ENCODE measurements at regions not wholly inside any gene's neighbourhood (a gene's known extent, or its start where the extent isn't known, plus 50 kb on each side); places are given as distances from the start of the nearest gene placed in this dataset.

- TF ChIP-seq CTCF (IDR thresholded peaks at IDR 0.05), result no peak
- TF ChIP-seq SP1 (CRISPR knock-in tag; conservative IDR thresholded peaks at IDR 0.05), result no peak
- TF ChIP-seq TCF7 (CRISPR knock-in tag; IDR thresholded peaks at IDR 0.05; ENCODE audit: low read depth), result no peak
- TF ChIP-seq ZNF232 (CRISPR knock-in tag; IDR thresholded peaks at IDR 0.05), result no peak
- no peak for TF ChIP-seq CREM (CRISPR knock-in tag; IDR thresholded peaks at IDR 0.05)
- no peak for TF ChIP-seq USF1 (CRISPR knock-in tag; IDR thresholded peaks at IDR 0.05)
- TF ChIP-seq ELF4 (CRISPR knock-in tag; IDR thresholded peaks at IDR 0.05; ENCODE audit: low read depth), result no peak
- no peak for TF ChIP-seq ARID4B (CRISPR knock-in tag; IDR thresholded peaks at IDR 0.05; ENCODE audit: borderline replicate concordance)
- TF ChIP-seq ZSCAN18 (CRISPR knock-in tag; IDR thresholded peaks at IDR 0.05), result no peak
- TF ChIP-seq ZNF138 (CRISPR knock-in tag; conservative IDR thresholded peaks at IDR 0.05), result no peak
- no peak for TF ChIP-seq ZNF512 (CRISPR knock-in tag; IDR thresholded peaks at IDR 0.05; ENCODE audit: borderline replicate concordance)
These were observed 67.5 kb upstream of the SORCS1 start for GRCh38 chr10:107232013-107232412.

All from WTC11 (cell line).